Upper lobe of right lung (tissue), 1 donor: ENCODE measurements at regions not wholly inside any gene's neighbourhood (a gene's known extent, or its start where the extent isn't known, plus 50 kb on each side); places are given as distances from the start of the nearest gene placed in this dataset.

Experiments used
- ATAC-seq: fragments of 200-7000 bp; cut with Tn5 transposase; one replicate; pipeline ENCODE4 v1.9.1; 2020; ENCODE audit warnings: mild to moderate bottlenecking, moderate library complexity
- DNase-seq: peaks from one replicate; pipeline ENCODE4 v3.0.0-alpha.2; 2020
- H3K27ac ChIP-seq: fragments of 200-600 bp; one replicate; pipeline ENCODE4 v1.8.0; 2022
- H3K27me3 ChIP-seq: fragments of 200-600 bp; one replicate; pipeline ENCODE4 v1.8.0; 2022; ENCODE audit warnings: mild to moderate bottlenecking
- H3K36me3 ChIP-seq: fragments of 200-600 bp; one replicate; pipeline ENCODE4 v1.8.0; 2022
- H3K4me1 ChIP-seq: fragments of 200-600 bp; one replicate; pipeline ENCODE4 v1.8.0; 2022
- H3K4me3 ChIP-seq: fragments of 200-600 bp; one replicate; pipeline ENCODE4 v1.8.0; 2022; ENCODE audit warnings: mild to moderate bottlenecking
- H3K9me3 ChIP-seq: fragments of 200-600 bp; one replicate; pipeline ENCODE4 v1.8.0; 2022
- intact Hi-C: fragments of 100-400 bp; cut with DNase I; formaldehyde crosslinking; loops from one replicate; pipeline ENCODE4 v1.11.0; 2022
- TF ChIP-seq, protein P1 (sequence below): fragments of 200-600 bp; IDR thresholded peaks from one replicate; pipeline ENCODE4 v1.8.0; 2022; ENCODE audit warnings: antibody characterized with exemption
- donor health status: DM: no; HTN: yes; CAD: no; lungs with severe emphysema.

GRCh38 chr6:133769463-133769862, 119.5 kb upstream of the TCF21 start:
- Histone ChIP-seq H3K27ac (no peak overlapping the region), H3K4me1 (no peaks in the 10 kb centered on the region), H3K27me3 (no peaks in the 10 kb centered on the region), H3K4me3 (no peak overlapping the region), H3K36me3 (no peaks in the 10 kb centered on the region), H3K9me3 (no peaks in the 10 kb centered on the region)
- TF ChIP-seq, protein P1, sequence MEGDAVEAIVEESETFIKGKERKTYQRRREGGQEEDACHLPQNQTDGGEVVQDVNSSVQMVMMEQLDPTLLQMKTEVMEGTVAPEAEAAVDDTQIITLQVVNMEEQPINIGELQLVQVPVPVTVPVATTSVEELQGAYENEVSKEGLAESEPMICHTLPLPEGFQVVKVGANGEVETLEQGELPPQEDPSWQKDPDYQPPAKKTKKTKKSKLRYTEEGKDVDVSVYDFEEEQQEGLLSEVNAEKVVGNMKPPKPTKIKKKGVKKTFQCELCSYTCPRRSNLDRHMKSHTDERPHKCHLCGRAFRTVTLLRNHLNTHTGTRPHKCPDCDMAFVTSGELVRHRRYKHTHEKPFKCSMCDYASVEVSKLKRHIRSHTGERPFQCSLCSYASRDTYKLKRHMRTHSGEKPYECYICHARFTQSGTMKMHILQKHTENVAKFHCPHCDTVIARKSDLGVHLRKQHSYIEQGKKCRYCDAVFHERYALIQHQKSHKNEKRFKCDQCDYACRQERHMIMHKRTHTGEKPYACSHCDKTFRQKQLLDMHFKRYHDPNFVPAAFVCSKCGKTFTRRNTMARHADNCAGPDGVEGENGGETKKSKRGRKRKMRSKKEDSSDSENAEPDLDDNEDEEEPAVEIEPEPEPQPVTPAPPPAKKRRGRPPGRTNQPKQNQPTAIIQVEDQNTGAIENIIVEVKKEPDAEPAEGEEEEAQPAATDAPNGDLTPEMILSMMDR, result no peak
- intact Hi-C loops, result no loop called here
- no peak for DNase-seq
- no peak for ATAC-seq

DNA sequence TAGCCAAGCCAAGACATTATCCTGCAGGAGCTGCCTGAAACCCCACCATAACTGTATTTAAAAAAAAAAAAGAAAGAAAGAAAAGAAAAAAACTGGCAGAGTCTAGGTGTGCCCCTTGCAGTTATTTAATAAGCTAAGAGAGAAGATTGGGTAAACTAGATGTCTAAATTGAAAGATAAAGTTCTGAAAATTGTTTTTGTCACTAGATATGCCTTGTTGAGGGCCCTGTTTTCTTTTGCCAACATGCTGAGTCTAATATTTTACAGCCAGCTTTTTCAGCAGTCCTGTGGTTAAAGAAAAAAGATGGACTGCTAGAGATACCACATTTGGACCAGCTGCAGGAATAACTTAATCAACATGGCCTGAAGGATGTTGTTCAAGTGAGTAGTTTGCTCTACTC, 116.3 kb upstream of the TCF21 start:
- H3K4me1 ChIP-seq, result no peaks in the 10 kb centered on the region
- no peaks in the 10 kb centered on the region for H3K36me3 ChIP-seq
- intact Hi-C loops, result no loop called here
- ATAC-seq, result no peak
- H3K9me3 ChIP-seq, result no peaks in the 10 kb centered on the region
- no peaks in the 10 kb centered on the region for H3K27me3 ChIP-seq
- no peak for DNase-seq
- H3K27ac ChIP-seq, result no peak overlapping the region
- no peak overlapping the region for H3K4me3 ChIP-seq
- TF ChIP-seq, protein P1, result no peak

- Histone ChIP-seq H3K27me3 (no peaks in the 10 kb centered on the region), H3K27ac (no peak overlapping the region), H3K36me3 (no peaks in the 10 kb centered on the region), H3K9me3 (no peaks in the 10 kb centered on the region), H3K4me1 (no peaks in the 10 kb centered on the region), H3K4me3 (no peak overlapping the region)
- TF ChIP-seq, protein P1, result no peak
- intact Hi-C loops, result no loop called here
- ATAC-seq (no peak), DNase-seq (no peak)
Observed at GRCh38 chr6:133773776-133774175, 115.1 kb upstream of the TCF21 start.

DNA sequence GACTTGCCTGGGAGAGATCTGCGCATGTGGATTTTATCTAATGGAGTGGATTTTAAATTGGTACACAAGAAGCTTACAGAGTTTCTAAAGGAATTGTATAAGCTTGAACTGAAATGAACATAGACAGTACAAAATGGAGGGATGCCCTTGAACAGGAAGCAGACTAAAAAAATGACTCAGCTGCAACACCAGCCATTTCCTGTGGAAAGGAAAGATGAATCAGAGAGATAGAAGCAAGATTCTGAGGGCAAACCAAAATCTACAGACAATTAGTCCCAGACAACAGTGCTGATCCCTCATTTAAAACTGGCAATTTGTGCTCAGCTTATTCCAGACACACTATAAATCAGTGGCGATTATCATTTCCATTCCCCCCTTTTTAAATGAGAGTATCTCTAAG, 114.6 kb upstream of the TCF21 start:
- ATAC-seq (no peak), DNase-seq (no peak)
- Histone ChIP-seq H3K4me1 (no peaks in the 10 kb centered on the region), H3K9me3 (no peaks in the 10 kb centered on the region), H3K36me3 (no peaks in the 10 kb centered on the region), H3K27me3 (no peaks in the 10 kb centered on the region), H3K4me3 (no peak overlapping the region), H3K27ac (no peak overlapping the region)
- intact Hi-C loops, result no loop called here
- TF ChIP-seq, protein P1, result no peak

DNA sequence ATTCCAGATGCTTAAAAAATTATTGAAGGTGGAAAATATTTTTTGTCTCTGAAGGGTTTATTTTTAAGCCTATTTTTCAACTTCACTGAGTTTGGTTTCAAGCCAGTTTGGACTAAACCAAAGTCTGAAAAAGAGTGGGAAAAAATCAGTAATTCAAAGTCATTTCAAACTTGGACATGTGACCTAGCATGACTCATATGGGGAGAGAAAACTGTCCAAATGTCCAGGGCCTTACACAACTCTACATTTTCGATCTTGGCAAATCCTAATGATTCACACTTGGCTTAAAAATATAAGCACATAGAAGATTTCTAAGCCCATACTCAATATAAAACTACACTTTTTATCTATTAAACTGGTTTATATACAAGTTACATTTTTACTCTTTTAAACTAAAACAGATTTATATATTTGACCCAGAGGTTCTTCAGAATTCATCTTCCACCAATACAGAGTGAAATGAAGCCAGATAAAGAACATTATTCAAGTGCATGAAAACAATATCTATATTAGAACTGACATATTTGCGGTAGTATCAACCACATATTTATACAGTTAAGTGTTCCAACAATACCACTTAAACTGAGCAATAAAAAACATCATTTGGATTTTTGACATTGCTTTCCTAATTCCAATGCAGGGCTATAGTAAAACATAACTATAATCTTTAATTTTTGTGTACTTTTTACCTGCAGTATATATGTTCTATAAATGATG, 110.3 kb upstream of the TCF21 start:
- no peak overlapping the region for H3K4me3 ChIP-seq
- no peaks in the 10 kb centered on the region for H3K9me3 ChIP-seq
- no peaks in the 10 kb centered on the region for H3K36me3 ChIP-seq
- no peaks in the 10 kb centered on the region for H3K4me1 ChIP-seq
- DNase-seq, result no peak
- no peaks in the 10 kb centered on the region for H3K27me3 ChIP-seq
- intact Hi-C loops, result no loop called here
- no peak overlapping the region for H3K27ac ChIP-seq
- no peak for ATAC-seq
- TF ChIP-seq, protein P1, result no peak
